ENCODE measurements at regions not wholly inside any gene's neighbourhood (a gene's known extent, or its start where the extent isn't known, plus 50 kb on each side); places are given as distances from the start of the nearest gene placed in this dataset.

DNA sequence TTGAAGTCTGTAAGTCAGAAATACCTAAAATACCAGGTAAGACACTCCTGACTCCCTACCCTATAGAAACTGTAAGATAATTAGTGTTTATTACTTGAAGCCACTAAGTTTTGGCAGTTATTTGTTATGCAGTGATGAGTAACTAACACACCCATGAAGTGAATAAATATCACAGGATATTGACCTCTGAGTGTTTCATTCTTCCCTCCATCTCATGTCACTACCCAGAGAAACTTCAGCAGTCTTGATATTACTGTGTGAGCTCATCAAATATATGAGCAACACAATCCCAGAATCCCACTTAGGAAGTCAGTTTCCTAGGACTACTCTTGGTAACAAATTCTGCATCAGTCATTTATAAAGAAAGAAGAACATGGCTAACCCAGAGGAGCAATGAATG lies 529.7 kb downstream of the FBXO15 start:
- DNase-seq = no peak

DNA sequence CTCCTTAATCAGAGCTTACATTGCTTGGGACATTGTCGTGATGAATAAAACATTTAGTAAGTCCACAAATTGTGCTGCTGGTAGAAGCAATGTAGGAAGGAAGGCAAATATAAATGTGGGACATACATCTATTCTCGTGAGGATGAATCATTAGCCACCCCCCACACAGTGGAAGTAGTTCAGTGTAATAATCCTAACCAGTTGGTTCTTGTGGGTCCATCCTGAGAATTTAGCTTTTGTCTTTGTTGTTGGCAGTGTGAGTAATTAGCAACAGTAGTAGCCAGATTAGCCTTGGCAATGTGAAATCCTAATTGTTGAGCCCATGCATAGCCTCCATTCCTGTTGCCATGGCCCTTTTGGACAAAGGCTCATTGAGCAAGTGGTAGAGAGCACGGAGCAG lies 532.1 kb downstream of the FBXO15 start:
- no peak for DNase-seq

DNA sequence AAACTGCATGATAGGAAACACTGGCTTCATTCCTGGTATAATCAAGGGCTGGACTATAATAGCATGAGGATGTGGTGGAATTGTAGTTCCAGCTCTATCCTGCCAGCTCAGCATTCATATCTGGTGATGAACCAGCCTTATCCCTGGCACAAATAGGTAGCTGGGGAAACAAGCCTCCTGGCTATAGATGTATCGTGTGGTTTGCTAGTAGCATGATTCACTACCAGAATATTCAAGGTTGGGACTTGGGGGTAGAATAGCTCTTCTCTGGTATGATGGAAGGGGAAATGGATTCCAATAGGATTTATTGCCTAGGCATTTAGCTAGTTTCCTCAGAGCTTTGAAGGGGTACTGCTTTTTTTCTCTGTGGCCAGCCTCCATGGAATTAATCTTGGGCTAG lies 532.8 kb downstream of the FBXO15 start:
- peak; percentile 59 for DNase-seq

GRCh38 chr18:73613706-73614340 lies 533.8 kb downstream of the FBXO15 start:
- DNase-seq = no peak

- no peak for DNase-seq
These were observed 549.6 kb downstream of the FBXO15 start for GRCh38 chr18:73597832-73598615.

DNA sequence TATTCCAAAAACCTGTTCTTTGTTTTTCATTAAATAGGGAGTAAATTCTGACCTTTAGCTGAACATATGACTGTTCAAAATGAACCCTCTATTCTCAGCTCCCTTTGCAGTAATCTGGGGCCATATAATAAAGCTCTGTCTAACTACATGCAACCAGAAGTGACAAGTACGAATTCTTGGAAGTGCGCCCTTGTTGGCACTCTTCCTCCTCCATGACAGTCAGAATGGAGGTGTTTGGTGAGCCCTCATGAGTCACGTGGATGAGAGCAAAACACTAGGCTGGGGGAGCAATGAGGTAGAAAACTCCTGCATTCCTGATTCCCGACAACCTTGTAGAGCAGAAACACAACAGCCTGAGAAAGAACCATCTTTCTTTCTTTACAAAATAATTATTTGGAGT lies 552.9 kb downstream of the FBXO15 start:
- DNase-seq = no peak

DNA sequence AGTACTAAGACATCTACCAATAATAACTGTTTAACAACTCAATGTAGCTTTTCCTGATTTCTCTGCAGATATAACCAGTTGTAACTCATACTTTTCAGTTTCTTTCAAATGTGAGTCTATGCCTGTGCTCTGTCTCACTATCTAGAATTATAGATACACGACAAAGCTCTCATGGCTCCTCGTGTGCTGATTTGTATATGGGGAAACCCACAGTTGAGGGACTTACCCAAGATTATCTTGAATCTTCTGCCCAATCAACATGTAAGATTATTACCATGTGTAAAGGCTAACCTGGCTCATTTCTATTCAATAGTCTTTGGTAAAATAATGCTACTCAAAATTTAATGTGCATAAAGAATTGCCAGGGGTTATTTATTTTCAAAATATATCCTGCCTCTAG lies 554.4 kb downstream of the FBXO15 start:
- no peak for DNase-seq

- no peak for DNase-seq
These were observed 556.7 kb downstream of the FBXO15 start for GRCh38 chr18:73590950-73591349.

- DNase-seq = no peak
These were observed 567.9 kb downstream of the FBXO15 start for GRCh38 chr18:73579698-73580097.

DNA sequence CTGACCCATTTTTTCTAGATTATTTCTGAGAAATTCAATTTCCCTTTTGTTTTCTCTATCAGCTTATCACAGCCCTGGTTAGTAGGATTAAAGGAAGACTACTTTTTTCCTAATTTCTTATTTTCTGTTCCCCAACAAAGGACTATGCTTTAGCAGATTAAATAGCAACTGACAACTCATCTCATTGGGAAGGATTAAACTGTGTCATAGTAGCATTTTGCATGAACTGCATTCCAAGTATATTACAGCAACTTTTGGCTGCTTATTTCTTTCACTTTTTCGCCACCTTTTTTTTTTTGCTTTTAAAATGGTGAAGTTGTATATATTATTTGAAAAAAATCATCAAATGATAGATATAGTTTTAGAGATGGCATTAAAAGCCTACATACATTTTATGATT lies 570.3 kb downstream of the FBXO15 start:
- no peak for DNase-seq

GRCh38 chr18:73563901-73564472 lies 583.6 kb downstream of the FBXO15 start:
- no peak for DNase-seq

- DNase-seq = no peak
These were observed 584.3 kb downstream of the FBXO15 start for GRCh38 chr18:73563345-73563744.

DNA sequence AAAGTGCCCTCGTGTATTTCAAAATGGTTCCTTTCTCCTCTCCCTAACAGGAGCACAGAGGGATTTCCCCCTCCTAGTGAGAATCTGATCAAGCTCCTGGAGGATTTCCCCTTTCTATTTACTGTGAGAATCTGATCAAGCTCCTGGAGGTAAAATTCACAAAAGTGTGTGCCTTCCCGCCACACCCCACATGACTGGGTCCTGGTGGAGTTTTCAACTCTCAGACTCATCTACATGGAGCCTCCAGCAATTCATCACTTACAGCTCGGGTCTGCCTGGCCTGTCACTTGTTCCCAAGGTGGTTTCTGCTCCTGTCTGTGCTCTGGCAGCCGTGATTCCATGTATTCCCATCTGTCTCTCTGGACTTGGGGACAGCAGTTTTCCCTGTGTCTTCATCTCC lies 590.7 kb downstream of the FBXO15 start:
- no peak for DNase-seq

DNA sequence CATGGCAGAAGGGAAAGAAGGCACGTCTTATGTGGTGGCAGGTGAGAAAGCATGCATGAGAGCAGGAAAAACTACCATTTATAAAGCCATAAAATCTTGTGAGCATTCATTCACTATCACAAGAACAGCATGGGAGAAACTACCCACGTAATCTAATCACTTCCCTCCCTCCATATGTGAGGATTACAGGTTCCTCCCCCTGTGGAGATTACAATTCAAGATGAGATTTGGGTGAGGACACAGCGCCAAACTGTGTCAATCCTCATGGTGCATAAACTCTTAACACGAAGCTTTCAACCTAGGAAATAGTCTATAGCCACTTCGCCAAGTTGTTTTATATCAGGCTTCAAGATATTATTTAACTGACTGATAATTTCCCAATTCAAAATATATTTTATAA lies 595.5 kb downstream of the FBXO15 start:
- no peak for DNase-seq

- DNase-seq = no peak
These were observed 596.4 kb downstream of the FBXO15 start for GRCh38 chr18:73551211-73551610.

DNA sequence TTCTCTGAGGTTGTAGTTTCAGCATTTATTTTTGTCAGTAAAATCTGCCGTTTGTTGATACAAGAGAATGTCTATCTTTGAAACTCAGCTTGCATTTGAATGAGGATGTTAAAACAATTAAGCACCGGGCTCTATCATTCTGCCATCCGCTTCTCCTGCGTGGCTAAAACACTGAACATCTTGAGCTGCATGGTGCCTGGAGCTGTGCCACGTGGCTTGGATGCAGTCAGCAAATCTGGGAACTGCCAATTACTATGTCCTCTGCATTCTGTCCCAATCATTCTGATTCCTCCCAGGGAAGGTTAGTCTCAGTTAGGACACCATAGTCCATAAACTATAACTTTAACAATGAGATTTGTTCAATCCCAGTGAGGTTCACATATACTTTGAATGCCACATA lies 598.4 kb downstream of the FBXO15 start:
- no peak for DNase-seq

- DNase-seq = no peak
These were observed 602.2 kb downstream of the FBXO15 start for GRCh38 chr18:73545472-73545871.

- DNase-seq = no peak
These were observed 603.0 kb downstream of the FBXO15 start for GRCh38 chr18:73544617-73545016.

- no peak for DNase-seq
These were observed 603.6 kb downstream of the FBXO15 start for GRCh38 chr18:73544032-73544431.

DNA sequence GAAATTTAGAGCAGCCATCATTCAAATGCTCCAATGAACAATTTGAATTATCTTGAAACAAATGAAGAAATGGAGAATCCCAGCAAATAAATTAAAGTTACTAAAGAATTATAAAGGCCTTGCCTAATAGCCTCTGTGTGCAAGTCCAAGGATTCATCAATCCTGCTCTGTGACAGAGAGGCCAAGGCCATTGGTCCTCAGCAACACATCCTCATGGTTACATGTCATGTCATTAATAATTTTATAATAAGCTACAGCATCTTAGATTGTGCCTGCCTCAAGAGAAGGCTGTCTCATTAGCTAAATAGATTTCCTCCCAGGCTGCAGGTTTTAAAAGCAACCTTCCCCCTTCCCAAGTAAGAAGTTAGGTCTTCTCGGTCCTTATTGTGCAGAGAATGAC lies 611.6 kb downstream of the FBXO15 start:
- DNase-seq = no peak

- no peak for DNase-seq
These were observed 612.4 kb downstream of the FBXO15 start for GRCh38 chr18:73535189-73535588.

DNA sequence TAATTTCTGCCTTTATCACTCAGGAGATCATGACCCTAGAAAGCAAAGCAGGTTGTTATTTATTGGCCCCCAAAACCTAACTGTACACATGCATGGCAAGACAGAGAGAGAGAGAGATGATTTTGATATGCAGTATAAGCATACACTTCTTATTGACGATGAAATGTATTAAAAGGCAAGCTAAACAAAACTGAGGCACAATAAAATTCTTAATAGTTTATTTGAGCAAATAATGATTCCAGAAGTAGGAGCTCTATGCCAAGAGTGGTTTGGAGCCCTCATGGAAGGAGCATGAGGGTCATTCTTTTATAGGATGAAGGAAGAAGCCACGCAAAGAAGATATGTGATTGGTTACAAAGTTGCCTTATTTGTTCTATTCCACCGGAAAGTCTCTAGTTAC lies 616.0 kb downstream of the FBXO15 start:
- no peak for DNase-seq

GRCh38 chr18:73528066-73528465 lies 619.6 kb downstream of the FBXO15 start:
- no peak for DNase-seq

DNA sequence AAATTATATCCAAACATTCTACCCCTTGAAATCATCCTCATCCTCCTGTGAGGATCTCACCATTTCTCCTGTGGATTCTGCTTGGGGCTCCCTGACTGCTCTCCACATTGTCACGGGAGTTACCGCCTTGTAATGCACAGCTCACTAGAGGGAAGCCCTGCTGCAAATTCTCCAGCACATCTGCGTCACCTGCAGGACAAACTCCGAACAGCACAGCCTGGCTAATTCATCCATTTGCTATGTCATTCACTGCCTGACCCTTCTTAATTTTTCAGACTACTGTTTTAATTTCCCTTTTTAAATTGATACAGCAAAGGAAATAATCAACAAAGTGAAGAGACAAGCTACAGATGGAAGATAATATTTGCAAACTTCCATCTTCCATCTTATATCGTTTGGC lies 627.4 kb downstream of the FBXO15 start:
- DNase-seq = peak; percentile 73
